Duodenal mucosa (tissue), 2 donors: ENCODE measurements at regions not wholly inside any gene's neighbourhood (a gene's known extent, or its start where the extent isn't known, plus 50 kb on each side); places are given as distances from the start of the nearest gene placed in this dataset.
"Not testable (repeated sequence)": the region's sequence is repeated elsewhere in the genome, so short reads cannot be mapped to it uniquely, and the experiment has no call there.

Experiments used
- H3K27ac ChIP-seq: one replicate; pipeline ENCODE4 v1.7.0; 2013; ENCODE audit warnings: low read depth, low read length
- H3K27me3 ChIP-seq, 2 donors: one replicate each; pipeline ENCODE4 v1.7.0; 2013; ENCODE audit warnings: low read length in 2 of 2, control low read depth in 1 of 2; ENCODE audit not compliant: insufficient read depth in 2 of 2, control insufficient read depth in 1 of 2
- H3K36me3 ChIP-seq, 2 donors: one replicate each; pipeline ENCODE4 v1.7.0; 2013; ENCODE audit warnings: low read length in 2 of 2, control low read depth in 1 of 2; ENCODE audit not compliant: insufficient read depth in 2 of 2, control insufficient read depth in 1 of 2
- H3K4me1 ChIP-seq, 2 donors: one replicate each; pipeline ENCODE4 v1.7.0; 2013; ENCODE audit warnings: low read length in 2 of 2, control low read depth in 1 of 2; ENCODE audit not compliant: insufficient read depth in 2 of 2, control insufficient read depth in 1 of 2
- H3K4me3 ChIP-seq, 2 donors: one replicate each; pipeline ENCODE4 v1.7.0; 2013; ENCODE audit warnings: low read length in 2 of 2, low read depth in 1 of 2
- H3K9ac ChIP-seq, 2 donors: one replicate each; pipeline ENCODE4 v1.7.0; 2013; ENCODE audit warnings: low read length in 2 of 2, low read depth in 1 of 2
- H3K9me3 ChIP-seq, 2 donors: one replicate each; pipeline ENCODE4 v1.7.0; 2013; ENCODE audit warnings: low read length in 2 of 2, control low read depth in 1 of 2; ENCODE audit not compliant: control insufficient read depth in 1 of 2

DNA sequence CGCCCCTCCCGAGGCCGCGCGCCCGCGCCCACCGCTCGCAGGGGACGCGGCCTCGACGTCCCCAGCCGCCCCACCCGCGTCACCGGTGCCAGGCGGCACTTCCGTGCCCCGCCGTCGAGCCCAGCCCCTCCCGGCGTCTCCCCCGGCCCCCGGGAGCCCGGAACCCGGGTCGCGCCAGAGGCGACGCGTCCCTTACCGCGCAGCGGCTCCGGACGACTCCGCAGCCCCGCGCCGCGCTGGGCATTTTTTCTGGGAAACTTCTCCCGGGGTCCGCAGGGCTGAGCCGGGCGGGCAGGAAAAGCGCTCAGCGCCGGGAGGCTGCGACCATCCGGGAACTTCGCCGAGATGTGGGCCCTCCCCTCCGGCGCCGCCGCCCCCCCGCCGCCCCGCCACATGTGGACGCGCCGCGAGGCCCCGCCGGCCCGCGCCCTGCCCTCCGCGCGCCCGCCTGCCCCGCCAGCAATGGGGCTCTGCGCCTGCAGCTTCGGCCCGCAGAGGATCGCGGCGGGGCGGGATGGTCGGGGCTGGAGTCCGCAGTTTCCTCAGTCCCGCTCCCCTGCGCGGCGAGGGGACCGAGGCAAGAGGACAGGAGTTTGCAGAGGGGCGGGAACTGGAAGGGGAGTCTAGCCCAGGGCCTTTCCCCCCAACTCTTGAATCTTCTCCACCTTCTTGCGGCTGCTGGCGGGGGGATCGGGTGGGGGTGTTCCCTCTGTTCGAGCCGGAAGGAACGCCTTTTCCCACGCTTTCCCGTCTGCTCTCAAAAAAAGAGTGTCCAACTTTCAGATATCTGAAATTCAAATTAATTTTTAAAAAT, 81.5 kb downstream of the CHRNA1 start:
- Histone ChIP-seq H3K9me3 (no peaks in the 10 kb centered on the region), H3K27me3 (no peaks in the 10 kb centered on the region), H3K27ac (peak overlapping the region; percentile 54), H3K4me3 (peak overlapping the region; percentile 76 to 85), H3K9ac (peak overlapping the region; percentile 76 to 77), H3K4me1 (peaks cover 13% of the 10 kb centered on the region in 2 donors), H3K36me3 (no peaks in the 10 kb centered on the region)

- peaks cover 13% of the 10 kb centered on the region in 2 donors for H3K4me1 ChIP-seq
- peak overlapping the region; percentile 76 to 77 for H3K9ac ChIP-seq
- H3K9me3 ChIP-seq, result no peaks in the 10 kb centered on the region
- H3K36me3 ChIP-seq, result no peaks in the 10 kb centered on the region
- H3K27me3 ChIP-seq, result no peaks in the 10 kb centered on the region
- peak overlapping the region; percentile 76 to 85 for H3K4me3 ChIP-seq
- H3K27ac ChIP-seq, result peak overlapping the region; percentile 54
Measured at GRCh38 chr2:174682007-174682577, 82.2 kb downstream of the CHRNA1 start.

DNA sequence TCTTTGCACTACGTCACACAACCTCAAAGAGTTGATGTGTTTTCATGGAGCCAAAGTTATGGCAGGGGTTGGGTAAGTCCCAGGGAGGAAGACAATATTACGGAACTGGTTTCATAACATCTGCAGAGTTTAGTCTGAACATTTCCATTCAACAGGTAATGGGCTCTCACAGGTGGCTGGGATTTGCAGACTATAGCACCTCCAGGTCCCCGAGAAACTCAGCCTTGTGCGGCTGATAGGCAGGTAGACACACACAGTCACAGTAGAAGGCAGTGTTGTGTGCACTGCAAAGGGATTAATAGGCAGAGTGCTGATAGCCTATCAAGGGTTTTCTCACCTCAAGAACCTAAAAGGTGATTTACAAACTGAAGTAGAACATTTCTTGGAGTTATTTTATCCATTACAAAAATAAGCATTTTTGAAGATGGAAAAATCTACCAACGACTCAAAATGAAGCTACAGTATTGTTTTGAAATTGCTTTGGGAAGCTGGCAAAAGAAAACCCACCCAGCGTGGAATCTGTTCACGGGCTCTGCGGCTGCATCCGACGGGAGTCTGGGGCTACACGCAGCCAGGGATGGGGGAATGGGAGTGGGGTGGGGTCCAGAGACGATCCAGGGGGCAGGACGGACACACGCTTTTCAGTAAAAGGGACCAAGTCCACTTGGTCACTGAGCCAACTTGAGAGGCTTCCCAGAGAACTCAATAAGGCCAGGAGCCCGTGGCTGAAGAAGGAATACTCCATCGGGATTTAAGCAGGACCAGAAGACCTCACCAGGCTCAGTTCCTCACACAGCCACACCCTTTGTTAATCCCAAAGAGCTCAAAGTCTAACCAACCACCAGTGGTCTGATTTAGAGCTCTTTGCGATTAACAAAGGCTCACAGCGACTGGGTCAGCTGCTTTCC, 82.9 kb downstream of the CHRNA1 start:
- no peaks in the 10 kb centered on the region for H3K36me3 ChIP-seq
- H3K27ac ChIP-seq, result no peak overlapping the region
- peaks cover 13% of the 10 kb centered on the region in 2 donors for H3K4me1 ChIP-seq
- H3K27me3 ChIP-seq, result no peaks in the 10 kb centered on the region
- peak overlapping the region; percentile 76 to 85 for H3K4me3 ChIP-seq
- peak overlapping the region; percentile 76 to 77 for H3K9ac ChIP-seq
- no peaks in the 10 kb centered on the region for H3K9me3 ChIP-seq

DNA sequence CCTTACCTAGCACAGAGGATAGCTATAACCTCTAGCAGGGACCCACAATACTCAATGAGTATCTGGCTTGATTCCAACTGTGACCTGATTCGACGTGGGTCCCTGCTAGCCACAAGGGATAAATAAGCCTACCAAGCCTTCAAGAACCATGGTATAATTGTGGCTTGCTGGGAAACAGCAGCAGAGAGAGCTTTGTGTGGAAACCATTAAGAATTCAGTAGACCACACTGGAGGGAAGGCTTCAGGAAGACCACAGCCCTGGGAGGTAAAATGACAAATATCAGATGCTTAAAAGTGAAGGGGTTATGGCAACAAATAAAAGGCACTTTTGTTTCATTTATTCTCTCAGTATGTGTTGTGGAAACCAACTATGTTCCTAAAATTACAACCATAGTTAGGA, 82.6 kb upstream of the WIPF1 start:
- H3K4me1 ChIP-seq, result peaks cover 13% of the 10 kb centered on the region in 2 donors
- H3K27ac ChIP-seq, result no peak overlapping the region
- H3K9ac ChIP-seq, result peak overlapping the region in 1 of 2 donors; percentile 43
- H3K27me3 ChIP-seq, result no peaks in the 10 kb centered on the region
- H3K36me3 ChIP-seq, result no peaks in the 10 kb centered on the region
- no peaks in the 10 kb centered on the region for H3K9me3 ChIP-seq
- H3K4me3 ChIP-seq, result no peak overlapping the region

GRCh38 chr2:174678395-174678794, 80.8 kb upstream of the WIPF1 start:
- Histone ChIP-seq H3K9ac (no peak overlapping the region), H3K27ac (no peak overlapping the region)

DNA sequence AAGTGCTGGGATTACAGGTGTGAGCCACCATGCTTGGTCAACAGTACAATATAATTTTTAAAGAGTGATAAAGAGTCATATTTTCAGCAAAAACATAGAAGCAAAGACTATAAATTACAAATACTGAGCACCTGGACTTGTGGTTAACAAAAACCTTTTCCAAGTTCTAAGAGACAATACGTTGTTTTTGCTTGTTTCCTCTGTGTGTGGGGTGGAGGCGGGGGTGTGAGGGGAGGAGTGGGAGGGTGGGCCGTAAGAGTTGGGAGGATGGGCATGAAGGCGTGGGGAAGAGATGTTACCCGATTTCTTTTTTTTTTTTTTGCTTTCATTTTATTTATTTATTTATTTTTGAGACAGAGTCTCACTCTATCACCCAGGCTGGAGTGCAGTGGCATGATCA, 78.0 kb upstream of the WIPF1 start:
- Histone ChIP-seq H3K9me3 (peaks cover 5 to 7% of the 10 kb centered on the region in 2 donors), H3K27me3 (no peaks in the 10 kb centered on the region), H3K4me3 (no peak overlapping the region), H3K36me3 (peaks cover 3 to 7% of the 10 kb centered on the region in 2 donors), H3K27ac (no peak overlapping the region), H3K4me1 (peaks cover 0 to 1% of the 10 kb centered on the region in 2 donors), H3K9ac (no peak overlapping the region)

More at GRCh38 chr2:174678395-174678794, 80.8 kb upstream of the WIPF1 start:
- no peak overlapping the region for H3K4me3 ChIP-seq
- H3K36me3 ChIP-seq, result no peaks in the 10 kb centered on the region
- H3K9me3 ChIP-seq, result no peaks in the 10 kb centered on the region
- H3K27me3 ChIP-seq, result no peaks in the 10 kb centered on the region
- peaks cover 10 to 13% of the 10 kb centered on the region in 2 donors for H3K4me1 ChIP-seq

DNA sequence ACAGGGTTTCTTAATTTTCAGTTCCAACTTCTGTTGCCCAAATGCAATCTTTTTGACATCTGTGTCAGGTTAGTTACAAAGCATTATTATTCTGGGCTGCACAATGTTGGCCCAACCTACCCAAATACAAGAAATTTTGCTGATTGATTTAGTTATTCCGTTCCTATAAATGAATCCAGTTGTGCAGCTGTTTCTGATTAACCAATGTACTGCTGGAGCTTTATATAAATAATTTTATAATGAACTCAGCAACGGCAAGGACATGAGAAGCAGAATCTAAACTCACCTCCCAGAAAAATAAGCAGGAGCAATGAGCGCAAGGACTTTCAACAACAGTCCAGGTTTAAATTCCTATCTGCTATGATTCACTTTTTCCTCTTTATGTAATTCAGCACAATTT, 76.3 kb upstream of the WIPF1 start:
- H3K36me3 ChIP-seq, result peaks cover 3 to 7% of the 10 kb centered on the region in 2 donors
- H3K27me3 ChIP-seq, result no peaks in the 10 kb centered on the region
- peaks cover 0 to 10% of the 10 kb centered on the region in 2 donors for H3K4me1 ChIP-seq
- peaks cover 8 to 9% of the 10 kb centered on the region in 2 donors for H3K9me3 ChIP-seq
- H3K4me3 ChIP-seq, result no peak overlapping the region
- H3K9ac ChIP-seq, result no peak overlapping the region
- no peak overlapping the region for H3K27ac ChIP-seq

DNA sequence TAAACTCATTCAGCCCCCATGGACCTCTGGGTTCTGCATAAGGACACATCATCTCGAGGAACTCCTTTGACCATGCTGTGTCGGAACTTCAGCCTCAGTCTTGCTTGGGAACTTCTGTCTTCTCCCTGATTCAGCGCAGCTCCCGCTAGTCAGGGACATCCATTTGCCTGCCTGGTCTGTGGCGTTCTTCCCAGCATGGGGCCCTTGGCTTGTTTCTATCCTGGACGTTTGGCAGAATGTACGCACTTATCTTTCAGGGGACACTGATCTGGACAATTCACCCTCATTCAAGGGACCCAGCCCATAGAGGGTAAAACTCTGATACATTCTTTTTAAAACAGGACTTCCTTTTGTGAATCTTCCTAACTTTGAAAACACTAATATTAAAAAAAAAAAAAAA, 75.8 kb upstream of the WIPF1 start:
- Histone ChIP-seq H3K27me3 (no peaks in the 10 kb centered on the region), H3K4me3 (no peak overlapping the region), H3K36me3 (peaks cover 3 to 7% of the 10 kb centered on the region in 2 donors), H3K27ac (no peak overlapping the region), H3K9ac (no peak overlapping the region), H3K4me1 (peaks cover 0 to 14% of the 10 kb centered on the region in 2 donors), H3K9me3 (peaks cover 8 to 9% of the 10 kb centered on the region in 2 donors)

- H3K4me1 ChIP-seq, result peaks cover 14 to 32% of the 10 kb centered on the region in 2 donors
- H3K9me3 ChIP-seq, result not testable (repeated sequence)
Measured at GRCh38 chr2:174671532-174671931, 73.9 kb upstream of the WIPF1 start.

More at GRCh38 chr2:174671532-174671931, 73.9 kb upstream of the WIPF1 start:
- H3K36me3 ChIP-seq, H3K27me3 ChIP-seq, H3K9ac ChIP-seq, H3K27ac ChIP-seq, H3K4me3 ChIP-seq: not testable (repeated sequence)
